Gastroesophageal sphincter (tissue), 3 donors: ENCODE measurements at regions not wholly inside any gene's neighbourhood (a gene's known extent, or its start where the extent isn't known, plus 50 kb on each side); places are given as distances from the start of the nearest gene placed in this dataset.

Source experiments
- EP300 ChIP-seq: sonication (generic); formaldehyde crosslinking; IDR thresholded peaks from one replicate; pipeline ENCODE4 v1.6.1; 2017; ENCODE audit warnings: antibody characterized with exemption, mild to moderate bottlenecking
- POLR2A ChIP-seq, 2 donors: fragments of 450-650 bp; IDR thresholded peaks; one replicate each; pipeline ENCODE4 v1.6.1; 2017; ENCODE audit warnings: antibody characterized with exemption in 2 of 2, mild to moderate bottlenecking in 2 of 2, moderate library complexity in 1 of 2
- POLR2AphosphoS5 ChIP-seq: sonication (generic); formaldehyde crosslinking; IDR thresholded peaks from one replicate; pipeline ENCODE4 v1.6.1; 2017; ENCODE audit warnings: antibody characterized with exemption
- TF ChIP-seq, protein P1 (sequence below), 4 experiments: fragments of 200-600 bp in 2 of 4; fragments of 450-650 bp in 2 of 4; sonication (generic) in 1 of 4; IDR thresholded peaks; one replicate each; pipeline ENCODE4 v1.5.1; 2017 to 2019; ENCODE audit warnings: antibody characterized with exemption in 4 of 4, mild to moderate bottlenecking in 2 of 4, moderate library complexity in 2 of 4

GRCh38 chr7:136133551-136133950 is 156.4 kb upstream of the MTPN start:
- TF ChIP-seq POLR2AphosphoS5: no peak
- TF ChIP-seq, protein P1, sequence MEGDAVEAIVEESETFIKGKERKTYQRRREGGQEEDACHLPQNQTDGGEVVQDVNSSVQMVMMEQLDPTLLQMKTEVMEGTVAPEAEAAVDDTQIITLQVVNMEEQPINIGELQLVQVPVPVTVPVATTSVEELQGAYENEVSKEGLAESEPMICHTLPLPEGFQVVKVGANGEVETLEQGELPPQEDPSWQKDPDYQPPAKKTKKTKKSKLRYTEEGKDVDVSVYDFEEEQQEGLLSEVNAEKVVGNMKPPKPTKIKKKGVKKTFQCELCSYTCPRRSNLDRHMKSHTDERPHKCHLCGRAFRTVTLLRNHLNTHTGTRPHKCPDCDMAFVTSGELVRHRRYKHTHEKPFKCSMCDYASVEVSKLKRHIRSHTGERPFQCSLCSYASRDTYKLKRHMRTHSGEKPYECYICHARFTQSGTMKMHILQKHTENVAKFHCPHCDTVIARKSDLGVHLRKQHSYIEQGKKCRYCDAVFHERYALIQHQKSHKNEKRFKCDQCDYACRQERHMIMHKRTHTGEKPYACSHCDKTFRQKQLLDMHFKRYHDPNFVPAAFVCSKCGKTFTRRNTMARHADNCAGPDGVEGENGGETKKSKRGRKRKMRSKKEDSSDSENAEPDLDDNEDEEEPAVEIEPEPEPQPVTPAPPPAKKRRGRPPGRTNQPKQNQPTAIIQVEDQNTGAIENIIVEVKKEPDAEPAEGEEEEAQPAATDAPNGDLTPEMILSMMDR (IDR thresholded peaks at IDR 0.05): no peak
- no peak for TF ChIP-seq POLR2A (IDR thresholded peaks at IDR 0.05)
- no peak for TF ChIP-seq EP300
